ENCODE measurements at regions not wholly inside any gene's neighbourhood (a gene's known extent, or its start where the extent isn't known, plus 50 kb on each side); places are given as distances from the start of the nearest gene placed in this dataset.

- Histone ChIP-seq H3K4me1 (ENCODE audit: control insufficient read depth in 4 of 4, insufficient read depth in 4 of 4, low read length in 3 of 4) (no peaks in the 10 kb centered on the region), H3K27me3 (ENCODE audit: control insufficient read depth in 4 of 4, insufficient read depth in 4 of 4, low read length in 3 of 4) (no peaks in the 10 kb centered on the region), H3K9ac (ENCODE audit: low read depth in 1 of 2, low read length in 2 of 2) (no peak overlapping the region), H3K9me3 (ENCODE audit: control insufficient read depth in 4 of 4, low read length in 3 of 4) (no peaks in the 10 kb centered on the region), H3K36me3 (ENCODE audit: control insufficient read depth in 4 of 4, insufficient read depth in 3 of 4, low read depth in 1 of 4, low read length in 3 of 4) (no peaks in the 10 kb centered on the region), H3K4me3 (ENCODE audit: low read depth in 1 of 3, low read length in 3 of 3) (no peak overlapping the region), H3K27ac (ENCODE audit: low read depth in 1 of 2, low read length in 2 of 2) (no peak overlapping the region)
- no peak for DNase-seq (ENCODE audit: low spot score)
- no peak for TF ChIP-seq EGR1 (IDR thresholded peaks at IDR 0.05; ENCODE audit: low read depth in 2 of 2)
- TF ChIP-seq MAX (IDR thresholded peaks at IDR 0.05): no peak
- TF ChIP-seq JUND (IDR thresholded peaks at IDR 0.05): no peak
- no peak for TF ChIP-seq HNF4G (IDR thresholded peaks at IDR 0.05)
- 73% methylated on average over 5 of the region's 5 CpGs for WGBS
Measured at GRCh38 chr17:34862384-34862783, 98.9 kb downstream of the CCT6B start.

- 89% methylated on average over 4 of the region's 4 CpGs for WGBS
- Histone ChIP-seq H3K27ac (ENCODE audit: low read depth in 1 of 2, low read length in 2 of 2) (no peak overlapping the region), H3K27me3 (ENCODE audit: control insufficient read depth in 4 of 4, insufficient read depth in 4 of 4, low read length in 3 of 4) (no peaks in the 10 kb centered on the region), H3K4me3 (ENCODE audit: low read depth in 1 of 3, low read length in 3 of 3) (no peak overlapping the region), H3K9me3 (ENCODE audit: control insufficient read depth in 4 of 4, low read length in 3 of 4) (no peaks in the 10 kb centered on the region), H3K9ac (ENCODE audit: low read depth in 1 of 2, low read length in 2 of 2) (no peak overlapping the region), H3K36me3 (ENCODE audit: control insufficient read depth in 4 of 4, insufficient read depth in 3 of 4, low read depth in 1 of 4, low read length in 3 of 4) (no peaks in the 10 kb centered on the region), H3K4me1 (ENCODE audit: control insufficient read depth in 4 of 4, insufficient read depth in 4 of 4, low read length in 3 of 4) (no peaks in the 10 kb centered on the region)
- TF ChIP-seq EGR1 (IDR thresholded peaks at IDR 0.05; ENCODE audit: low read depth in 2 of 2) (no peak), RAD21 (IDR thresholded peaks at IDR 0.05) (no peak), HNF4G (IDR thresholded peaks at IDR 0.05) (no peak), SP1 (IDR thresholded peaks at IDR 0.05) (no peak), TAF1 (conservative IDR thresholded peaks at IDR 0.05) (no peak), REST (IDR thresholded peaks at IDR 0.05) (no peak), GABPA (IDR thresholded peaks at IDR 0.05 in 1 of 2, conservative IDR thresholded peaks at IDR 0.05 in 1 of 2) (no peak), HNF4A (conservative IDR thresholded peaks at IDR 0.05) (no peak), FOXA1 (IDR thresholded peaks at IDR 0.05) (no peak), ZBTB33 (IDR thresholded peaks at IDR 0.05) (no peak), NR2F2 (IDR thresholded peaks at IDR 0.05) (no peak), FOXA2 (IDR thresholded peaks at IDR 0.05) (no peak), MAX (IDR thresholded peaks at IDR 0.05) (no peak), JUND (IDR thresholded peaks at IDR 0.05) (no peak), ATF3 (IDR thresholded peaks at IDR 0.05) (no peak)
- no peak for DNase-seq (ENCODE audit: low spot score)
Measured at GRCh38 chr17:34861864-34862263, 99.4 kb downstream of the CCT6B start.
